ENCODE measurements at regions not wholly inside any gene's neighbourhood (a gene's known extent, or its start where the extent isn't known, plus 50 kb on each side); places are given as distances from the start of the nearest gene placed in this dataset.
"Not testable (repeated sequence)": the region's sequence is repeated elsewhere in the genome, so short reads cannot be mapped to it uniquely, and the experiment has no call there.

GRCh38 chr10:33893506-33893905 is 559.0 kb upstream of the NRP1 start:
- no peak for DNase-seq

GRCh38 chr10:33889371-33889770 is 554.9 kb upstream of the NRP1 start:
- DNase-seq: no peak

- no peak for DNase-seq
Observed at GRCh38 chr10:33887188-33887587, 552.7 kb upstream of the NRP1 start.

DNA sequence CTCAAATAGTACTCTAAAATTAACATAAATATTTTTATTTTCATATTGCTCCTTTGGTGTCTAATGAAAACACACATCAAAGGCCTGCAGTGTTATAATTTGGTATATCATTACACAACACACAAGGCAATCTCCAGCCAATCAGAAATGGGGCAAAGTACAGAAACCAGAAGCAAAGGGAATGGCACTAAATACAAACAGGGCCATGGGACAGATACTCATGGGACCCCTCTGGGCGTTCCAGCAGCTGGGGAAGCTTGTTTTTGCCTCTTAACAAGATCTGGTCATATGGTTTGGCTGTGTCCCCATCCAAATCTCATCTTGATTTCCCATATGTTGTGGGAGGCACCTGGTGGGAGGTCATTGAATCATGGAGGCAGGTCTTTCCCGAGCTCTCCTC is 551.8 kb upstream of the NRP1 start:
- DNase-seq: no peak

GRCh38 chr10:33884604-33885003 is 550.1 kb upstream of the NRP1 start:
- DNase-seq: no peak

GRCh38 chr10:33883881-33884280 is 549.4 kb upstream of the NRP1 start:
- DNase-seq: no peak

- no peak for DNase-seq
Observed at GRCh38 chr10:33882996-33883395, 548.5 kb upstream of the NRP1 start.

DNA sequence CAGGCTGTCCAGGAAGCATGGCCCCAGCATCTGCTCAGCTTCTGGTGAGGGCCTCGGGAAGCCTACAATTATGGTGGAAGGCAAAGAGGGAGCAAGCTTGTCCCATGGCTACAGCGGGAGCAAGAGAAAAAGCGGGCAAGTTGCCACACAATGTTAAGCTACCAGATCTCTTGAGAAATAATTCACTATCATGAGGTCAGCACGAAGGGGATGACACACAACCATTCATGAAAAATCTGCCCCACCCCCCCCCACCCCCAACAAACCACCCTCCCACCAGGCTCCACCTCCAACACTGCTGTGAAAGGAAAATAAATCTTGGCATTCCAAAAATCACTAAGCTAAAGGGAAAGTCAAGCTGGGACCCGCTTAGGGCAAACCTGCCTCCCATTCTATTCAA is 545.8 kb upstream of the NRP1 start:
- no peak for DNase-seq

DNA sequence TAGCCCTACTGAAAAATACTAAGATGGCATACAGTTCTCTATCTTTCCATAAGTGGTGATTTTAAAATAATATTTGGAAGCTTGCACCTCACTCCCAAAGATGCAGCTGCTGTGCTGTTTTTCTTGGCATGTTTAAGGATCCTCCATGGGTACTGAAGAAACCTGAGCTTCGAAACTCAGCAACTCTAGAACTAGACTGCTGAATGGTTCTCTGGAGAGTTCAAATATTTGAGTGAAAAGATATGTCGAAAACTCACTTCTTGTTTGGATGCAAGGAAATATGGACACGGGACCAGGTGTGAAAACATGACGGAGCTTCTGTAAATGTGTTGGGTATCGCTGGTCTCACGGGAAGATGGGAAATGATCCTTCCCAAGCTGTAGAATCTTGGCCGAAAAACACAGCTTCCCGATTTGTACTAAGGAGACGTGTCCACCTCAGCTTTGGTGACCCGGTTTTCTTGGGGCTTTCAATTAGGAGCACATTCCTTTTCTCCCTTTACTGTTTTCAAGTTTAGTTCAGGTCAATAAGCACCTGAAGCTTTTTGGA is 543.8 kb upstream of the NRP1 start:
- DNase-seq: no peak

DNA sequence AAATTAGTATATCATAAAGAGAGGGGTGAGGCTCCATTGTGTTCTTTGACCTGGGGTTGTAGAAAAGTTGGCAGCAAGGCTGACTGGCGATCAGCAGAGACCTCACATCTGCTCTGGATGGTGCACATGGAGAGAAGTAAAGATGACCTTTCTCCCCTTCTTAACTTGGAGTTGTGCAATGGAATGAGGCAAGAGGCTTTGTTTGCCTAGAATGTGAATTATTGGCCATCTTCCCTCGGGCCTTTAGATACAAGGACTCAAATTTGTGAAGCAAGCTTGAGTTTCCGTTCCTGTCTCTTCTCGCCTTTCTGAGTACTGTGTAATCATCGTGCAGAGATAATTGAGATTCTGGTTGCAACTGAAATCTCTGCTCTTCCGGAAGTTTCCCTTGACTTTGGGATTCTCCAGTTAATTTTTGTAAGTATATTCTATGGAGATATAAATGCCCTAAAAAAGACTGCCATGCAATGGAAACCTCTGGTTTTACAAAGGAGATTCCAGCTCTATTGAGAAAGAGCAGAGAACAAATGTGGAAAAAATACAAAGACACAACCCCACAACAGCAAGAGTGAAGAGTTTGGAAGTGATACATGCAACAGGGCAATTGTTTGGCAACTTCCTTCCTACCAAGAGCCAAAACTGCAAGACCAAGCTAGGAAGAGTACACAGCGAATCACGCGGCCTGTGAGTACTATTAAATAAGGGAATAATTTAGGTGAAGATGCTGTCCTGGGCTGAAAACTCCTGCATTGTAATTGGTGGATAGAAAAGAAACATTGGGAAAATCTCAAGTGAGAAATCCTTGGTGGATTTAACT is 542.3 kb upstream of the NRP1 start:
- DNase-seq: no peak

GRCh38 chr10:33875924-33876583 is 541.6 kb upstream of the NRP1 start:
- DNase-seq: no peak

DNA sequence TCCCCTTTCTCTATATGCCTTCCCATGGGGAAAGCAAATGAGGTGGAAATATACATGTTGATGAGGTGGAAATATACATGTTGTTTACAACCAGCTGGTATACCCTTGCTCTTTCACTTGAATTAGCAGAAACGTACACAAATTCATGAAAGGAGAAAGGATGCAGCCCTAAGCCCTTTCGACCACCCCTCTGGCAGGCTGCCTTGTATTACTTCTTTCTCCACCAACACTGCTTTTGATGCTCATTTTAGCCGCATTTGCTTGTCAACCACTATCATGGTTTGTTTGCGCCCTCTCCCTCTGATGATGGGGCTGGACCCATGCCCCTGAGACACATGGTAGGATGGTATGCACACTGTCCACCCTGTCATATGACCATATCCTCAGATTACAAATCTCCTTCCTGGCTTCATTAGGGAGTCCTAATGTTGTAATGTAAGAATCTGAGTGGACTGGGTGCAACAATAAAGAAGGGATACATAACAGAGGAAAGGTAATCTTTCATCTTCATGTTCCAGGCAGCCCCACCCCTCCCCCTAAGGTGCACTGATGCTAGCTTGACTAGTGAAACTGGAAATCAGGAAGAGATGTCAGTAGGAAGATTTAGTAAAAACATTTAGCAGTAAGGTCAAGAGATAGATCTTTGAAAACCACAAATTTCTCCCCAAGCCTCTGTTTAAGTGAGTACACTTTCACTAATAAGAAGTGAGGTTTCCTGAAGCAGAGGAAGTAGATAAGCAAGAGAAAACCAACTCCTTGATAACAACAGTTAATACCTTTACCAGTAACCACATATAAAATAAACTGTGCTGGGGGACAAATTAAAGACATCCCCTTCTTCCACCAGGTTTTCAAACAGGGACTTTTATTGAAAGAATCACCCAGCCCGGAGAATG is 536.8 kb upstream of the NRP1 start:
- DNase-seq: no peak

DNA sequence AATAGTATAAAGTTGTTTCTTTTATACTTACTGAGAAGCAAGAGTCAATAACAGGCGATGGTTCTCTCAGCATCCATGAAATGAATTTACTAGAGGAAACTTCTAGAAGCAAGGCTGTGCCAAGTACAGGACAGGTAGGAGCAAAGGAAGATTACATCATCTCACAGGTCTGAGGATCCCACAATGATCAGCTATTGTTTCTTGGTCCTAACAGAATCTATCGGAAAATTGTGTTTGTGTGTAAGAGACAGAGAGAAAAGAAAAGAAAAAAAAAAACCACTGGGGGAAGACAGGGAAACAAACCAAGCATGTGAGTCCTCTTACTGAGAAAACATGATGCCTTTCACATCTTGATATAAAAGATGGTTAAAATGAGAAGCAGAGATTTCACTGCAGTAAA is 535.0 kb upstream of the NRP1 start:
- DNase-seq: no peak

- DNase-seq: no peak
Observed at GRCh38 chr10:33869028-33869427, 534.6 kb upstream of the NRP1 start.

DNA sequence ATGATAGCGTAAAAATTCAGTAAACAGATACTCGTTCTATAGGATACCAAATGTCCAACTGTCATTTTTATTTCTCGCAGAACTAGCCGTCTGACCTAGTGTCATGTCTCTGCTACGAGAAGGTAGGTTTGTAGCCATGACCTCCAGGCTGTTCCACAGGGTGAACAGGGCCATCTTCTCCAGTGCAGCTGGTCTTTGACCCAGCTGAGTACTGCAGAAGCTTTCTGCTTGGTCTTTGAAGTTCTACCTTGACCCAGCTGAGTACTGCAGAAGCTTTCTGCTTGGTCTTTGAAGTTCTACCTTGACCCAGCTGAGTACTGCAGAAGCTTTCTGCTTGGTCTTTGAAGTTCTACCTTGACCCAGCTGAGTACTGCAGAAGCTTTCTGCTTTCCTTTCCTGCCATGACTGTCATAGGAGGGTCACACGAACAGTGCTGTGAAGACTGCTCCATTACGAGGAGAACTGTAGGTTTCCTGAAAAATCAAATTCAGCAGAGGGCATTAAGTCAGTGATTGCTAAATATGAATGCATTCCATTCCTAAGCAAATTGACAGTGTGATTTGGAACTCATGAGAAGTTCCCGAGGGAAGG is 532.8 kb upstream of the NRP1 start:
- DNase-seq: not testable (repeated sequence)

GRCh38 chr10:33863352-33863751 is 528.9 kb upstream of the NRP1 start:
- DNase-seq: no peak

- DNase-seq: no peak
Observed at GRCh38 chr10:33862536-33863105, 528.2 kb upstream of the NRP1 start.

GRCh38 chr10:33861833-33862232 is 527.4 kb upstream of the NRP1 start:
- no peak for DNase-seq

DNA sequence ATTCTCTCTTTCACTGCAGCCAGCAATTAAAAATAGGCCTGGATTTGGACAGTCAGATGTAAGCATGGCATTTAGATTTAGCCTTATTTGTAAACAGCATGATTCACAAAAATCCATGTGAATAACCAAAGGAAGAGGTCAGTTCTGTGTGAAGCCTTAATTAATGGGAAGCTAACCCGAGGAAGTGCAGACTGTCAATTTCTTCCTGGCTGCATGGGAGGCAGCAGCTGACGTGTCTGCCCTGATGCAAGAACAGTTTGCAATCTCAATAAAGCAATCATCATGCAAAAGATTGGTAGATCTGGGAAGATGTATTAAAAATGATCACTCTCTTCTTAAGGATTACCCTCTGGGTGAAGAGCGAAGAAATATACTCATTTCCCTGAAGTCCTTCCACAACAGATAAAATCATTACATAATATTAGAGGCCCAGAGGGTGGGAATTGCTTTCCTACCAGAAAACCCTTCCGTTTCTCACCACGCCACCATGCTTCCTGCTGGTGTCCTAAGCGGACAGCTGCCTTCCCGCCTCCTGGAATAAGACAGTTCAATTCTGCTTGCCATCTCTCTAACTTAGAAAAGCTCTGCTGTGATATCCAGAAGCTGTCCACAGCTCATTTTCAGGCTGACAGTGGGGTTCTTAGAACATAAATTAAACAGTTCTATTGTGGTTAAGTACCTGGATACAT is 526.7 kb upstream of the NRP1 start:
- DNase-seq: no peak

DNA sequence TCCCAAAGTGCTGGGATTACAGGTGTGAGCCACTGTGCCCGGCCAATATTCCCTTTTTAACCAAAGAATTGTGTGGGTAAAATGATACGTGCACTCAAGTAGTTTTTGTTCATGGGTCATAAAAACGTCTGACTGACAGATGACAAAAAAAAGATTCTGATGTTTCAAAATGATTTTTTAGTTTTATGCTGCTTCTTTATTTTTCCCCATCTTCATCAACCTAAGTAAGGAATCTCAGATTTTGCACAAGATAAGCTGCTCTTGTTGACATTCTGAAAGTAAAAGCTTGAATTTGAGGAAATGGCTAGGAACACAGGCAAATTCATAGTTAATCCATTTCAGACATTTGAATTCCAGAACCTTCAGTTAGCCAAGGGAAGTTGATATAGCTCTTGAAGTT is 526.1 kb upstream of the NRP1 start:
- no peak for DNase-seq

- DNase-seq: no peak
Observed at GRCh38 chr10:33859319-33860022, 525.0 kb upstream of the NRP1 start.
